Activated naive CD8-positive, alpha-beta T cell treated with anti-CD3 and anti-CD28 coated beads, Interleukin-2, amount 50 U/mL, for 16 hours (primary cell): ENCODE measurements at regions not wholly inside any gene's neighbourhood (a gene's known extent, or its start where the extent isn't known, plus 50 kb on each side); places are given as distances from the start of the nearest gene placed in this dataset.
"Not testable (repeated sequence)": the region's sequence is repeated elsewhere in the genome, so short reads cannot be mapped to it uniquely, and the experiment has no call there.

ENCODE experiments used
- DNase-seq: peaks from one replicate; pipeline ENCODE4 v3.0.0-alpha.2; 2020; ENCODE audit warnings: low read depth, low spot score

- no peak for DNase-seq
These were observed 173.4 kb downstream of the S1PR1 start for GRCh38 chr1:101410048-101410878.

- DNase-seq, result no peak
These were observed 183.6 kb downstream of the S1PR1 start for GRCh38 chr1:101420406-101420805.

GRCh38 chr1:101428083-101428482, 191.3 kb downstream of the S1PR1 start:
- not testable (repeated sequence) for DNase-seq

GRCh38 chr1:101428562-101428961, 191.7 kb downstream of the S1PR1 start:
- DNase-seq, result no peak

GRCh38 chr1:101431956-101432510, 195.2 kb downstream of the S1PR1 start:
- DNase-seq, result no peak

- no peak for DNase-seq
These were observed 199.2 kb downstream of the S1PR1 start for GRCh38 chr1:101435831-101436511.

- DNase-seq, result no peak
These were observed 201.0 kb downstream of the S1PR1 start for GRCh38 chr1:101437800-101438199.

GRCh38 chr1:101438359-101438758, 201.5 kb downstream of the S1PR1 start:
- no peak for DNase-seq

GRCh38 chr1:101440485-101440884, 203.7 kb downstream of the S1PR1 start:
- DNase-seq, result no peak

GRCh38 chr1:101444381-101444780, 207.6 kb downstream of the S1PR1 start:
- no peak for DNase-seq

- no peak for DNase-seq
These were observed 208.2 kb downstream of the S1PR1 start for GRCh38 chr1:101444873-101445618.

GRCh38 chr1:101448018-101448417, 211.2 kb downstream of the S1PR1 start:
- no peak for DNase-seq

GRCh38 chr1:101450691-101451090, 213.9 kb downstream of the S1PR1 start:
- not testable (repeated sequence) for DNase-seq

- no peak for DNase-seq
These were observed 215.1 kb downstream of the S1PR1 start for GRCh38 chr1:101451888-101452287.

- DNase-seq, result no peak
These were observed 216.0 kb downstream of the S1PR1 start for GRCh38 chr1:101452825-101453224.

- DNase-seq, result no peak
These were observed 217.0 kb downstream of the S1PR1 start for GRCh38 chr1:101453844-101454243.

- no peak for DNase-seq
These were observed 218.3 kb downstream of the S1PR1 start for GRCh38 chr1:101455166-101455565.

GRCh38 chr1:101460739-101461138, 223.9 kb downstream of the S1PR1 start:
- no peak for DNase-seq

GRCh38 chr1:101463195-101463594, 226.4 kb downstream of the S1PR1 start:
- DNase-seq, result no peak

GRCh38 chr1:101465941-101466340, 229.1 kb downstream of the S1PR1 start:
- DNase-seq, result no peak

GRCh38 chr1:101474039-101474665, 237.3 kb downstream of the S1PR1 start:
- DNase-seq, result no peak

GRCh38 chr1:101476541-101476940, 239.7 kb downstream of the S1PR1 start:
- DNase-seq, result no peak
